GM23248 (cell line): ENCODE measurements at regions not wholly inside any gene's neighbourhood (a gene's known extent, or its start where the extent isn't known, plus 50 kb on each side); places are given as distances from the start of the nearest gene placed in this dataset.

Source experiments
- EZH2 ChIP-seq: fragments of 200-600 bp; sonication (generic); IDR thresholded peaks from 2 replicates; pipeline ENCODE4 v1.6.1; 2018; ENCODE audit warnings: antibody characterized with exemption, mild to moderate bottlenecking; ENCODE audit not compliant: insufficient read depth, poor library complexity, severe bottlenecking
- EZH2phosphoT487 ChIP-seq: fragments of 200-600 bp; sonication (generic); IDR thresholded peaks from 2 replicates; pipeline ENCODE4 v1.6.1; 2018; ENCODE audit warnings: antibody characterized with exemption, moderate library complexity, mild to moderate bottlenecking, low read depth; ENCODE audit not compliant: insufficient read depth

DNA sequence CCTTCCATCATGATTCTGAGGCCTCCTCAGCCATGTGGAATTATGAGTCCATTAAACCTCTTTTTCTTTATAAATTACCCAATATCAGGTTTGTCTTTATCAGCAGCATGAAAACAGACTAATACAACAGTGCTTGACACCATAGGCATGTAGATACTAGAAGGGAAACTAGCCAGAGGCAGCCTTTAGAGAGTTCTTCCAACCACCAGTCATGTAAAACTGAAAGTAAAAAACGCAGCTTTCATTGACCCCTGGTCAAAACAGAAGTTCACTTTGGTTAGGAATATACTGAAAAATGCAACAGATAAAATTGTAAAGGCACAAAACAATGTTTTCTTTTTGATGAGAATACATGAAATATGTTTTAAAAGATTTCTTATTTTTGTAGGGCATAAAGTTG lies 122.8 kb upstream of the L3MBTL4 start:
- TF ChIP-seq EZH2 (no peak), EZH2phosphoT487 (no peak)
